ENCODE measurements at regions not wholly inside any gene's neighbourhood (a gene's known extent, or its start where the extent isn't known, plus 50 kb on each side); places are given as distances from the start of the nearest gene placed in this dataset.

DNA sequence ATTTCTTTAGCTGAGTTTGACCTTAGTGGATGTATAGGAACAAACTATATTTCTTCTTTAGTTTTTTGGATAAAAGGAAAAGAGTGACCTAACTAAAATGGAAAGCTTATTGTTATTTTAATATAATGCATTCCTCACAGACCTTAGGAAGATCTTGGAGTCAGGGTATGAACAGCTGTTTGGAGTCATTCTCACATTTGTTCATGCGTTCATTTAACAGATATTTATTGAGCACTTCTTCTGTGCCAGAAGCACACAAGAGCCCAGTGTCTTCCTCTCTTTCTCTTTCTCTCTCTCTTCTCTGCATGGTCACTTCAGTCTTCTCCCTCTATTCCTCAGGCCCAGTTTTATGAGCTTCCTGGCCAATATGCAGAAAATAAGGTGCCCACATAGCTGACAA lies 744.0 kb upstream of the MAP3K7 start:
- H3K27ac ChIP-seq = no peak overlapping the region

DNA sequence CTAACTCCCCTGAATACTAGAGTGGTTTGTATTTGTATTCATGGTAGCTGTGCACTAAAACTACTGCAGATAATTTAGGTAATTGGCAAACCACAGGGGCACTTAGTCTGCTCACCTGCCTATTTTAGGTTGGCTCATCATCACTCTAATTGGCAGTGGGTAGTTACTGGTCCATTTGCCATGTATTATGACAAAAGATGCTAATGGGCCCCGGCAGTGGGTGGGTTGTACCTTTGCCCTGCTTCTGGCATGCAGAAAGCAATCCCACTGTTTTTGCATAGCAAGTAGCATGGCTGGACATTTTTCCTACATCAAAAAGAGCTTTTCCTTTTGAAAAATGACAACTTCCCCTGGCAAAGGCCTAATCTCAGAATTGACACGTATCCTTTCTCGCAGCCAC lies 741.4 kb upstream of the MAP3K7 start:
- Histone ChIP-seq H3K27ac (no peak overlapping the region), H3K4me3 (no peak overlapping the region), H3K4me1 (ENCODE audit: control insufficient read depth in 1 of 2, low read depth in 2 of 2) (no peaks in the 10 kb centered on the region), H3K9me3 (no peaks in the 10 kb centered on the region), H3K36me3 (no peaks in the 10 kb centered on the region), H3K27me3 (replicated peaks; ENCODE audit: insufficient read depth) (no peaks in the 10 kb centered on the region)
- no peak for ATAC-seq (ENCODE audit: insufficient number of reproducible peaks, low FRiP score, low read depth)
- DNase-seq (ENCODE audit: low spot score) = no peak
- TF ChIP-seq, protein P1, sequence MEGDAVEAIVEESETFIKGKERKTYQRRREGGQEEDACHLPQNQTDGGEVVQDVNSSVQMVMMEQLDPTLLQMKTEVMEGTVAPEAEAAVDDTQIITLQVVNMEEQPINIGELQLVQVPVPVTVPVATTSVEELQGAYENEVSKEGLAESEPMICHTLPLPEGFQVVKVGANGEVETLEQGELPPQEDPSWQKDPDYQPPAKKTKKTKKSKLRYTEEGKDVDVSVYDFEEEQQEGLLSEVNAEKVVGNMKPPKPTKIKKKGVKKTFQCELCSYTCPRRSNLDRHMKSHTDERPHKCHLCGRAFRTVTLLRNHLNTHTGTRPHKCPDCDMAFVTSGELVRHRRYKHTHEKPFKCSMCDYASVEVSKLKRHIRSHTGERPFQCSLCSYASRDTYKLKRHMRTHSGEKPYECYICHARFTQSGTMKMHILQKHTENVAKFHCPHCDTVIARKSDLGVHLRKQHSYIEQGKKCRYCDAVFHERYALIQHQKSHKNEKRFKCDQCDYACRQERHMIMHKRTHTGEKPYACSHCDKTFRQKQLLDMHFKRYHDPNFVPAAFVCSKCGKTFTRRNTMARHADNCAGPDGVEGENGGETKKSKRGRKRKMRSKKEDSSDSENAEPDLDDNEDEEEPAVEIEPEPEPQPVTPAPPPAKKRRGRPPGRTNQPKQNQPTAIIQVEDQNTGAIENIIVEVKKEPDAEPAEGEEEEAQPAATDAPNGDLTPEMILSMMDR (IDR thresholded peaks at IDR 0.05) = no peak

More for the DNA sequence above, 744.0 kb upstream of the MAP3K7 start:
- Histone ChIP-seq H3K4me3 (no peak overlapping the region), H3K27me3 (replicated peaks; ENCODE audit: insufficient read depth) (no peaks in the 10 kb centered on the region), H3K4me1 (ENCODE audit: control insufficient read depth in 1 of 2, low read depth in 2 of 2) (no peaks in the 10 kb centered on the region), H3K9me3 (no peaks in the 10 kb centered on the region), H3K36me3 (no peaks in the 10 kb centered on the region)
- TF ChIP-seq, protein P1 (IDR thresholded peaks at IDR 0.05) = no peak
- no peak for DNase-seq (ENCODE audit: low spot score)
- ATAC-seq (ENCODE audit: insufficient number of reproducible peaks, low FRiP score, low read depth) = no peak

DNA sequence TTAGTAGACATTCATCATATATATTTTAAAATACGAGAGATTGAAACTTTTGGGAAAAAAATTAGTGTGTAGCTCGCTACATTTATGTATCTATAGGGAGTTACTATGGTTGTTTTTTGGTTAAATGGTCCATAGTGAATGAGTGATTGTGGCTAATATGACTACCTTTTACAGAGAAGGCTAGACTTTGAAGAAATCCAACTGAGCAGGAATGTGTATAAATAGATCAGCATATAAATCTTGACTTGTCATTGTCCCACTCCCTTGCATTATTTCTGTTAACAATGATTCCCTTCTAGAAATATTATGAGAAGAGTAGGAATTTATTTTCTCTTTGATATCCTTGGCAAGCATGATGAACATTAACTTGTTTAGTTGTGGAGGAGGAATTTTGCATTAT lies 737.8 kb upstream of the MAP3K7 start:
- H3K27me3 ChIP-seq (replicated peaks; ENCODE audit: insufficient read depth) = no peaks in the 10 kb centered on the region
- no peak for DNase-seq (ENCODE audit: low spot score)
- TF ChIP-seq, protein P1 (IDR thresholded peaks at IDR 0.05) = no peak
- no peaks in the 10 kb centered on the region for H3K9me3 ChIP-seq
- ATAC-seq (ENCODE audit: insufficient number of reproducible peaks, low FRiP score, low read depth) = no peak
- no peaks in the 10 kb centered on the region for H3K36me3 ChIP-seq
- no peak overlapping the region for H3K27ac ChIP-seq
- no peak overlapping the region for H3K4me3 ChIP-seq
- H3K4me1 ChIP-seq (ENCODE audit: control insufficient read depth in 1 of 2, low read depth in 2 of 2) = no peaks in the 10 kb centered on the region

DNA sequence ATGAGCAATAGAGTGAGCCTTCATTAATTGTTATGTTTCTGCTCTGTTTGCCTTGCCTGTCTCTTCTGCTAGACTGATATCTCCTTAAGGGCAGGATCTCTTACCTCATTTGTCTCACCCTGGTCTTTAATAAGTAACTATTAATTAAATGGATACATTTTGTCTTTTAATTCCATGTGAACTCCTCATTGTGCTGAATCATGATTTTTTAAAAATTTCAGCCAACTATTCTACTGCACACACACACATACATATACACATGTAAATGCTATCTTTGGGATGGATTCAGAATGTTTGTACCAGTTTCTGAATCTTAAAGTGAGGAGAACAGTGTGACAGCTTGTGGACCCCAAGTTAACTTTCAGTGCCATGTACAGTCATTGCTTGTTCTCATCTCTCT lies 731.1 kb upstream of the MAP3K7 start:
- Histone ChIP-seq H3K36me3 (no peaks in the 10 kb centered on the region), H3K4me3 (no peak overlapping the region), H3K4me1 (ENCODE audit: control insufficient read depth in 1 of 2, low read depth in 2 of 2) (no peaks in the 10 kb centered on the region), H3K27ac (no peak overlapping the region), H3K27me3 (replicated peaks; ENCODE audit: insufficient read depth) (no peaks in the 10 kb centered on the region), H3K9me3 (no peaks in the 10 kb centered on the region)
- ATAC-seq (ENCODE audit: insufficient number of reproducible peaks, low FRiP score, low read depth) = no peak
- DNase-seq (ENCODE audit: low spot score) = no peak
- TF ChIP-seq, protein P1 (IDR thresholded peaks at IDR 0.05) = no peak

DNA sequence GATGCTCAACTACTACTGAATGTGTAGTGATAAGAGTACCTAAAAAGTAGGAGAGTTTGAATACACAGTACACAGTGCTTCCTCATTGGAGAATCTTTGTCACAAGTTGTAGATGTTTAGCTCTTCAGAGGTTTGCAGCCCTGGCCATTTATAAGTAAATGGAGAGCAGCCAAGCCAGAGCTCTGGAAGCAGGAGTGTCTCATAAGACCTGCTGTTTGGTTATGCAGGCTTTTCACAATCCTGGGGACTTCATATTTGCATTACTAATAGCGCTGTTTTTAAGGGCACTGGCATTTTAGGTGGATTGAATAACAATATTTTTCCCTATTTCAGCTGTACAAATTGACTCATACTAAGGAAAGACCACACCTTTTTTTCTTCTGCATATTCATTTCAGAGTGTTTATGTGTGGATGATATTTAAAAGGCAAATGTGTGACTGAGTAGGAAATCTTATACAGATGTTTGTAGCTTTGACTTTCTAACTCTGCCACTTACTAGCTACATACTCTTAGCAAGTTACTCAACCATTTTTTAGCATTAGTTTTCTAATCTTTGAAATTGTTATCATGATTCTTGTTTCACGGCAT lies 730.5 kb upstream of the MAP3K7 start:
- ATAC-seq (ENCODE audit: insufficient number of reproducible peaks, low FRiP score, low read depth) = no peak
- no peak for DNase-seq (ENCODE audit: low spot score)
- TF ChIP-seq, protein P1 (IDR thresholded peaks at IDR 0.05) = no peak
- Histone ChIP-seq H3K36me3 (no peaks in the 10 kb centered on the region), H3K4me3 (no peak overlapping the region), H3K9me3 (no peaks in the 10 kb centered on the region), H3K27ac (no peak overlapping the region), H3K4me1 (ENCODE audit: control insufficient read depth in 1 of 2, low read depth in 2 of 2) (no peaks in the 10 kb centered on the region), H3K27me3 (replicated peaks; ENCODE audit: insufficient read depth) (no peaks in the 10 kb centered on the region)

All from thoracic aorta (tissue), 2 donors.